ENCODE measurements at regions not wholly inside any gene's neighbourhood (a gene's known extent, or its start where the extent isn't known, plus 50 kb on each side); places are given as distances from the start of the nearest gene placed in this dataset.

DNA sequence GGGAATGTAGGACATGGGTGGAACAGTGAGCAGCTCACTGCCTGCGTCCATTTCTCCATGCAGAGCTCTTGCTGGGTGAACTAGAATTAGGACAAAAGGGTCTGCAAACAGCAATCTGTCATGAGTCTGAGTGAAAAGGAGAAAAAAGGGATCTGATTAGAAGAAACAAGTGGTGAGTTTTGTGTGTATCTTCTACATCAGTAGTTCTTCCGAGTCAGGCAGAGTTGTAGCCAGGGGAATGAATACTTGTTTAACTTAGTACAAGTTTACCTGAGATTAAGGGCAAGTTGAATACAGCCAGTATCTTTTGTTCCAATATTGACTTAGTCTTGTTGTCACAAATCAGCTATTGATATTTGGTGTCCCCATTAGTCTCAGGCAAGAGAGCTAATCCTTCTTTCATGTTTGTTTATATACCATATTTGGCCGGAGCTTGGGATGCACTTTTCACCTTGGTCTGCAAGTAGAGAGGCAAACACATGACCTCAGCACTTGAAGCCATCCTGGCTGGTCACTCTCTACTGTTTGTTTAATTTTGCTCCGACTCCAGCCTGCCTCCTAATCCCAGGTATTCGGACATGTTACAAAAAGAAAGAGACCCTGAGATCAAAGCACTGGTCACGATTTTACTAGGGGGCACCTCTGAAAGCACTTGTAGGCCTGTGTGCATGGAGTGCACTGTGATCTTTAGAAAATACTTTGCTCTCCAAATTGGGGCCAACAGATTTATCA is 211.0 kb upstream of the NT5C1B start:
- no TSS peak for BruUV-seq (replicated peaks)
- CTCF ChIA-PET, result no interaction called here

More for the DNA sequence above, 211.0 kb upstream of the NT5C1B start:
- intact Hi-C loops (cut with micrococcal nuclease) (no loop called here), dilution Hi-C loops (cut with MboI; ENCODE audit: extremely low pct_ligation_motif_present, low sequenced_read_pairs) (no loop called here)
- Histone ChIP-seq H3K9me3 (replicated peaks; ENCODE audit: control insufficient read depth, insufficient read depth, low read length) (no peaks in the 10 kb centered on the region), H3K27ac (ENCODE audit: insufficient read depth, low read depth, low read length) (no peak overlapping the region), H3K9me1 (replicated peaks; ENCODE audit: control insufficient read depth, extremely low read depth, insufficient read depth, low read length) (no peaks in the 10 kb centered on the region), H3K27me3 (ENCODE audit: control insufficient read depth in 2 of 2, insufficient read depth in 2 of 2, low read length in 2 of 2) (no peaks in the 10 kb centered on the region), H3K79me2 (ENCODE audit: control insufficient read depth, insufficient read depth, low read length) (no peaks in the 10 kb centered on the region), H2AFZ (ENCODE audit: low read depth, low read length) (no peak overlapping the region), H3K9ac (replicated peaks; ENCODE audit: extremely low read depth, insufficient read depth, low read length) (no peak overlapping the region), H4K20me1 (replicated peaks; ENCODE audit: control insufficient read depth, extremely low read depth, insufficient read depth, low read length) (no peaks in the 10 kb centered on the region), H3K4me2 (ENCODE audit: insufficient read depth, low read length) (no peak overlapping the region), H3K4me1 (ENCODE audit: control insufficient read depth, extremely low read depth, insufficient read depth, low read length) (no peaks in the 10 kb centered on the region), H3K4me3 (replicated peaks in 1 of 3; ENCODE audit: insufficient read depth in 1 of 3, low read depth in 1 of 3, low read length in 3 of 3) (no peak overlapping the region), H3K36me3 (ENCODE audit: control insufficient read depth in 2 of 2, extremely low read depth in 1 of 2, insufficient read depth in 2 of 2, low read length in 2 of 2) (no peaks in the 10 kb centered on the region)
- POLR2A ChIA-PET, result no interaction called here
- no peak for FAIRE-seq
- DNase-seq (ENCODE audit: low read depth, low spot score), result no peak
- TF ChIP-seq MAX (IDR thresholded peaks at IDR 0.05; ENCODE audit: insufficient read depth, insufficient read length) (no peak), EZH2 (IDR thresholded peaks at IDR 0.05; ENCODE audit: borderline replicate concordance, low read depth, low read length, severe bottlenecking) (no peak), FOS (IDR thresholded peaks at IDR 0.05; ENCODE audit: borderline replicate concordance, insufficient read depth, low read length) (no peak), JUN (IDR thresholded peaks at IDR 0.05; ENCODE audit: borderline replicate concordance, insufficient read depth, insufficient read length, low read depth) (no peak), GATA2 (IDR thresholded peaks at IDR 0.05; ENCODE audit: insufficient read depth, insufficient read length, low read depth, low read length) (no peak), POLR2AphosphoS5 (IDR thresholded peaks at IDR 0.05; ENCODE audit: insufficient read depth, low read depth, low read length) (no peak), MYC (IDR thresholded peaks at IDR 0.05; ENCODE audit: low read depth, low read length) (no peak), POLR2A (IDR thresholded peaks at IDR 0.05; ENCODE audit: low read depth, low read length) (no peak)
- TF ChIP-seq, protein P1, sequence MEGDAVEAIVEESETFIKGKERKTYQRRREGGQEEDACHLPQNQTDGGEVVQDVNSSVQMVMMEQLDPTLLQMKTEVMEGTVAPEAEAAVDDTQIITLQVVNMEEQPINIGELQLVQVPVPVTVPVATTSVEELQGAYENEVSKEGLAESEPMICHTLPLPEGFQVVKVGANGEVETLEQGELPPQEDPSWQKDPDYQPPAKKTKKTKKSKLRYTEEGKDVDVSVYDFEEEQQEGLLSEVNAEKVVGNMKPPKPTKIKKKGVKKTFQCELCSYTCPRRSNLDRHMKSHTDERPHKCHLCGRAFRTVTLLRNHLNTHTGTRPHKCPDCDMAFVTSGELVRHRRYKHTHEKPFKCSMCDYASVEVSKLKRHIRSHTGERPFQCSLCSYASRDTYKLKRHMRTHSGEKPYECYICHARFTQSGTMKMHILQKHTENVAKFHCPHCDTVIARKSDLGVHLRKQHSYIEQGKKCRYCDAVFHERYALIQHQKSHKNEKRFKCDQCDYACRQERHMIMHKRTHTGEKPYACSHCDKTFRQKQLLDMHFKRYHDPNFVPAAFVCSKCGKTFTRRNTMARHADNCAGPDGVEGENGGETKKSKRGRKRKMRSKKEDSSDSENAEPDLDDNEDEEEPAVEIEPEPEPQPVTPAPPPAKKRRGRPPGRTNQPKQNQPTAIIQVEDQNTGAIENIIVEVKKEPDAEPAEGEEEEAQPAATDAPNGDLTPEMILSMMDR (IDR thresholded peaks at IDR 0.05; ENCODE audit: extremely low read depth in 1 of 2, insufficient read depth in 1 of 2, low read depth in 1 of 2, low read length in 2 of 2), result no peak

Data from endothelial cell of umbilical vein (primary cell).